GM23248 (cell line): ENCODE measurements at regions not wholly inside any gene's neighbourhood (a gene's known extent, or its start where the extent isn't known, plus 50 kb on each side); places are given as distances from the start of the nearest gene placed in this dataset.

ENCODE experiments used
- EZH2 ChIP-seq: fragments of 200-600 bp; sonication (generic); IDR thresholded peaks from 2 replicates; pipeline ENCODE4 v1.6.1; 2018; ENCODE audit warnings: antibody characterized with exemption, mild to moderate bottlenecking; ENCODE audit not compliant: insufficient read depth, poor library complexity, severe bottlenecking
- EZH2phosphoT487 ChIP-seq: fragments of 200-600 bp; sonication (generic); IDR thresholded peaks from 2 replicates; pipeline ENCODE4 v1.6.1; 2018; ENCODE audit warnings: antibody characterized with exemption, moderate library complexity, mild to moderate bottlenecking, low read depth; ENCODE audit not compliant: insufficient read depth

GRCh38 chr9:71472400-71472799, 295.9 kb downstream of the CEMIP2 start:
- TF ChIP-seq EZH2 (no peak), EZH2phosphoT487 (no peak)
